IPS DF 19.7 (cell line): ENCODE measurements at regions not wholly inside any gene's neighbourhood (a gene's known extent, or its start where the extent isn't known, plus 50 kb on each side); places are given as distances from the start of the nearest gene placed in this dataset.

Source experiments
- DNase-seq: peaks from one replicate; pipeline ENCODE4 v3.0.0-alpha.2; 2013; ENCODE audit warnings: low read depth, low spot score

GRCh38 chr11:71075871-71076420 is 176.4 kb downstream of the SHANK2 start:
- DNase-seq = no peak

GRCh38 chr11:71075116-71075720 is 177.2 kb downstream of the SHANK2 start:
- DNase-seq = no peak

GRCh38 chr11:71071736-71072509 is 180.5 kb downstream of the SHANK2 start:
- no peak for DNase-seq

- no peak for DNase-seq
Observed at GRCh38 chr11:71070490-71071453, 181.6 kb downstream of the SHANK2 start.

- no peak for DNase-seq
Observed at GRCh38 chr11:71068963-71069362, 183.4 kb downstream of the SHANK2 start.

GRCh38 chr11:71067753-71068152 is 184.6 kb downstream of the SHANK2 start:
- no peak for DNase-seq

- no peak for DNase-seq
Observed at GRCh38 chr11:71066311-71066710, 186.1 kb downstream of the SHANK2 start.

- no peak for DNase-seq
Observed at GRCh38 chr11:71065841-71066240, 186.5 kb downstream of the SHANK2 start.

GRCh38 chr11:71064702-71065515 is 187.5 kb downstream of the SHANK2 start:
- no peak for DNase-seq

- DNase-seq = no peak
Observed at GRCh38 chr11:71064183-71064582, 188.2 kb downstream of the SHANK2 start.

- DNase-seq = no peak
Observed at GRCh38 chr11:71063129-71063528, 189.2 kb downstream of the SHANK2 start.

GRCh38 chr11:71062199-71062598 is 190.2 kb downstream of the SHANK2 start:
- no peak for DNase-seq

GRCh38 chr11:71060391-71060791 is 192.0 kb downstream of the SHANK2 start:
- DNase-seq = no peak

- DNase-seq = no peak
Observed at GRCh38 chr11:71059662-71060061, 192.7 kb downstream of the SHANK2 start.

- no peak for DNase-seq
Observed at GRCh38 chr11:71055925-71056324, 196.5 kb downstream of the SHANK2 start.
